GM12874 (cell line): ENCODE measurements at regions not wholly inside any gene's neighbourhood (a gene's known extent, or its start where the extent isn't known, plus 50 kb on each side); places are given as distances from the start of the nearest gene placed in this dataset.

Experiments
- TF ChIP-seq, protein P1 (sequence below): IDR thresholded peaks from 2 replicates; pipeline ENCODE4 v1.5.1; 2011; ENCODE audit warnings: low read depth, mild to moderate bottlenecking, control low read depth, low read length, moderate library complexity; ENCODE audit not compliant: insufficient read depth

DNA sequence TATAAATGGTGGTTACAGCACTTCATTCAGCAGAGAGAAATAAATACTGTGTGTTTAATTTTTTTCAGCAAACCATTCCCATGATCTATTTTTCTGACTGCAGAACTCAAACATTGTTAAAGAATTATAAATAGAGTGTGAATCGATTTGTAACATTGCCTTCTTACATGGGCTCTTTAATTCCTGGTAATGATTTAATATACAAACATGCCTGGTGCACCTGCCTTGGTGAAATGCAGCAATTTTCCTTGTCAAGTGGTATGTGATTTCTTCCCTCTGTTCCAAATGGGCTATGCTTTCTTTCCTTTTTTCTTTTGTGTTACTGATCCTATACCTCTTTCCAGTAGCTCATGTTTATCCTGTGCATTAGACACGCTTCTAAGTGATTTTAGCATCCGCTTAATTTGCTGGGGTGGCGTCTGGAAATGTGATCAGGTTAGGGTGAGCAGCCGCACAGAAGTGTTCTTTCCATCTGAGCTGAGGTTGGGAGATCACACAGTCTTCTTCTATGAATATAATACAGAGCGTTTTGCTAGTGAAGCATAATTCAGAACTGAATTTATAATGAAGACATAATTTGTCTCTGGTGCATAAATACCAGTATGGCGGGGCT is 94.3 kb upstream of the ITGB1 start:
- TF ChIP-seq, protein P1, sequence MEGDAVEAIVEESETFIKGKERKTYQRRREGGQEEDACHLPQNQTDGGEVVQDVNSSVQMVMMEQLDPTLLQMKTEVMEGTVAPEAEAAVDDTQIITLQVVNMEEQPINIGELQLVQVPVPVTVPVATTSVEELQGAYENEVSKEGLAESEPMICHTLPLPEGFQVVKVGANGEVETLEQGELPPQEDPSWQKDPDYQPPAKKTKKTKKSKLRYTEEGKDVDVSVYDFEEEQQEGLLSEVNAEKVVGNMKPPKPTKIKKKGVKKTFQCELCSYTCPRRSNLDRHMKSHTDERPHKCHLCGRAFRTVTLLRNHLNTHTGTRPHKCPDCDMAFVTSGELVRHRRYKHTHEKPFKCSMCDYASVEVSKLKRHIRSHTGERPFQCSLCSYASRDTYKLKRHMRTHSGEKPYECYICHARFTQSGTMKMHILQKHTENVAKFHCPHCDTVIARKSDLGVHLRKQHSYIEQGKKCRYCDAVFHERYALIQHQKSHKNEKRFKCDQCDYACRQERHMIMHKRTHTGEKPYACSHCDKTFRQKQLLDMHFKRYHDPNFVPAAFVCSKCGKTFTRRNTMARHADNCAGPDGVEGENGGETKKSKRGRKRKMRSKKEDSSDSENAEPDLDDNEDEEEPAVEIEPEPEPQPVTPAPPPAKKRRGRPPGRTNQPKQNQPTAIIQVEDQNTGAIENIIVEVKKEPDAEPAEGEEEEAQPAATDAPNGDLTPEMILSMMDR: no peak

DNA sequence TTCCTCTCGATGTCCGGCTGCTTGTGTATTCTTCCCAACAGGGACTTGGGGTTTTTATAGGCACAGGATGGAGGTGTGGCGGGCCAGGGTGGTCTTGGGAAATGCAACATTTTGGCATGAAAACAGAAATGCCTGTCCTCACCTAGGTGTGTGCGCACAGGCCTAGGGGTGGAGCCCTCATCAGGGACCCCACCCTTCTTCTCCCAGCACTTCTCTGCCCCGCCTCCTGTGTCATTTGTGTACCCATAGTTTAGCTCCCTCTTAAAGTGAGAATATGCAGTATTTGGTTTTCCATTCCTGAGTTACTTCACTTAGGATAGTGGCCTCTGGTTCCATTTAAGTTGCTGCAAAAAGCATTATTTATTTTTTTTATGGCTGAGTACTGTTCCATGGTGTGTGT is 90.2 kb upstream of the ITGB1 start:
- TF ChIP-seq, protein P1: no peak

DNA sequence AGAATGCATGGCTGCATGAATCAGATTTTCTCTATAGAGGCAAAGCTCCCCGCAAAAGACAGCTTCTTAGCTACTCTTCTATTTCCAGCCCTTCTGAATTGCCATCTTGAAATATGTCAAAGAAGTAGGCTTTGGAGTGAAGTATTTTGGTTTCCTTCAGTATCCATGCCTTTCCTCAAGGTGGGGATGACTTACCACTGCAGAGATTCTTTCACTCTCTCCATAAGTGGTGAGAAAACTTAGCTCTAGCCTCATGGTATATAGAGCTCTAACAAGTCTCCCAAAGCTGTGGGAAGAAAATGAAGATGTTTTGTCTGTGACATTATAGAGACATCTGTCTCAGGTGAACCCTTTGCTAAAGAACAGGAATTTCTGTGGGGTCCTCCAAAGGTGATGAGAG is 89.6 kb upstream of the ITGB1 start:
- TF ChIP-seq, protein P1: no peak

DNA sequence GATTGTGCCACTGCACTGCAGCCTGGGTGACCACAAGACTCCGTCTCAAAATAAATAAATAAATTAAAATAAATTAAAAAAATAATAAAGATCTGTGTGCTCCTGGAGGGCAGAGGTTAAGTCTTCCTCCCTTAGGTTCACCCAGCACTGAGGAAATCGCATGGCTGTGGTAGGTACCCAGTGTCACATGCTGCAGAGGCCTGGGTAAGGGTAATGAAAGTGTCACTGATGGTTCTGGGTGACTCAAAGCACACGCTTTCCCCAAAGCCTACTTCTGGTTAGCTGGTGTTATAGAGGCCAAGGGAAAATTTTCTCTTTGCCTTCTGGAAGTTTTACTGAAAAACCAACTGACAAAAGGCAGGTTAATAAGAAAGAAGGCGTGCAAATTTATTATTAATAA is 88.8 kb upstream of the ITGB1 start:
- TF ChIP-seq, protein P1: no peak

DNA sequence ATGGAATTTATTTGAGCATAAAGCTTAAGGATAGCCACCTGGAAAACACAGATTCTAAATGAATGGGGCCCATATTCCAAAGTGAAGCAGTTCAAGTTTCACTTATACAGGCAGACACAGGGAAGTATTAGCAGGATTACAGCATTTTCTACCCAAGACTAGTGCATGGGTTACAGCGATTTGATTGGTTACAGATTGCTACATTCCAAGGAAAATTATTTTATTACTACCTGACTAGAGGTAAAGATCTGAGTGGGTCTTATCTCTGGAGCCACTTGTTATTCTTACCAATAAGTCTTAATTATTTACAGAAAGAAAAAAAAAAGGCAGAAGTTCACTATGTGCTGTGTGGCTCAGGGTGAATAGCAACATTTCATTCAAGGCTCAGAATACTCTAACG is 87.4 kb upstream of the ITGB1 start:
- TF ChIP-seq, protein P1: no peak

DNA sequence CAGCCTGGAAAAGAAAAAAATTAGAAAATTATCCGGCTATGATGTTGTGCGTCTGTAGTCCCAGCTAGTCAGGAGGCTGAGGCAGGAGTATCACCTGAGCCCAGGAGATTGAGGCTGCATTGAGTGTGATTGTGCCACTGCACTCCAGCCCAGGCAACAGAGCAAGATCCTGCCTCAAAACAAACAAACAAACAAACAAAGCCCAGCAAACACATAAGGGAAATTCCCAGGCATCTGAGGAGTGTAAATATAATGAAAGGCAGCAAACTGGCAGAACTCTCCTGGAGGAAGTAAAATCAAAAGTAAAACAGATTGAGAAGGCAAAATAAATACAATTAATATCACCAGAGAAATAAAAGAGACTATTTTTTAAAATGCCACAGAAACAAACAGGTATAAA is 84.5 kb upstream of the ITGB1 start:
- TF ChIP-seq, protein P1: no peak

DNA sequence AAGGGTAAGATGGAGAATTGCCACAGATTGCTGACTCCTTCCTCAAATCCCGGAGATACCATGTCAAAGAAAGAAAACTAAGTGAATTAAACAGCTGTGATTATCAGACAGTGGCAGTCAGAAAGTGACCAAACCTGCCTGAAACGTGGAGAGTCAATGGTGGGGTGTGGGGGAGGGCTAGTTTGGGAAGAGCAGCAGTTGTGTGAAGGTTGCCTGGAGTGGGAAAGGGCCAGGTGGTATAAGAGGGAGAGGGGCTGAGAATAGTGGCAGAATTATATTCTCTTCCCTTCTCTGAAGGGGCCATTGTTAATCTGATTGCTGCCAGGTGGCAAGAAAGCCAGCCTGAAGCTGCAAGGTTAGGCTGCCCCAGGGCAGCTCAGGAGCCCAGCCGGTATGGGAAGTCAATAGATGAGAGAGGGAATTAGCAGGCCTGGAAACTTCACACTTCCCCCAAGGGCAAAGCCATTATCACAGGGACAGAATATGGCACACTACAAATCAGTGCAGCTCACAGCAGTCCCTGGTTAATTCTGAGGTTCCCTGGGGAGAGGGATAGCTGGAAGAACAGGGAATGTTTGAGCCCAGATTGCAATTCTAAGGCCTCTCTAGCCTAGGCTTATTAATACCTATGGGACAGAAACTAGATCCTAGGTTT is 83.9 kb upstream of the ITGB1 start:
- TF ChIP-seq, protein P1: no peak
